Karpas-422 (cell line): ENCODE measurements at regions not wholly inside any gene's neighbourhood (a gene's known extent, or its start where the extent isn't known, plus 50 kb on each side); places are given as distances from the start of the nearest gene placed in this dataset.

Source experiments
- DNase-seq: peaks from one replicate; pipeline ENCODE4 v3.0.0-alpha.2; 2015
- H2AFZ ChIP-seq: fragments of 200-600 bp; sonication (generic); 2 replicates; pipeline ENCODE4 v1.6.1; 2014; ENCODE audit warnings: antibody characterized with exemption, low read length, mixed read lengths
- H3K27ac ChIP-seq: fragments of 200-600 bp; sonication (generic); 2 replicates; pipeline ENCODE4 v1.5.1; 2014; ENCODE audit warnings: mild to moderate bottlenecking, low read length, moderate library complexity
- H3K27me3 ChIP-seq: fragments of 200-600 bp; sonication (generic); 2 replicates; pipeline ENCODE4 v1.6.1; 2014; ENCODE audit warnings: low read length, mixed read lengths
- H3K36me3 ChIP-seq: fragments of 200-600 bp; sonication (generic); 2 replicates; pipeline ENCODE4 v1.6.1; 2014; ENCODE audit warnings: low read length, mixed read lengths; ENCODE audit not compliant: insufficient read depth
- H3K4me1 ChIP-seq: fragments of 200-600 bp; sonication (generic); 2 replicates; pipeline ENCODE4 v1.6.1; 2014; ENCODE audit warnings: mild to moderate bottlenecking, low read length, mixed read lengths
- H3K4me2 ChIP-seq: fragments of 200-600 bp; sonication (generic); 2 replicates; pipeline ENCODE4 v1.6.1; 2014; ENCODE audit warnings: low read length, low read depth, mild to moderate bottlenecking; ENCODE audit not compliant: poor library complexity, severe bottlenecking
- H3K4me3 ChIP-seq: fragments of 200-600 bp; sonication (generic); 2 replicates; pipeline ENCODE4 v1.5.1; 2014; ENCODE audit warnings: mild to moderate bottlenecking, antibody characterized with exemption, low read length, mixed read lengths
- H3K79me2 ChIP-seq: fragments of 200-600 bp; sonication (generic); 2 replicates; pipeline ENCODE4 v1.6.1; 2014; ENCODE audit warnings: mild to moderate bottlenecking, low read length, mixed read lengths
- H3K9ac ChIP-seq: fragments of 200-600 bp; sonication (generic); 2 replicates; pipeline ENCODE4 v1.6.0; 2014; ENCODE audit warnings: low read length
- H3K9me2 ChIP-seq: fragments of 200-600 bp; sonication (generic), shearing (Covaris generic); replicated peaks from 2 replicates; pipeline ENCODE4 v1.6.0; 2014; ENCODE audit warnings: mild to moderate bottlenecking, low read length, moderate library complexity; ENCODE audit not compliant: insufficient read depth
- H3K9me3 ChIP-seq: fragments of 300-700, 200-600 bp; sonication (generic); 2 replicates; pipeline ENCODE4 v1.6.1; 2014; ENCODE audit warnings: low read length, mixed read lengths
- H4K20me1 ChIP-seq: fragments of 200-600 bp; sonication (generic); 2 replicates; pipeline ENCODE4 v1.6.1; 2014; ENCODE audit warnings: mild to moderate bottlenecking, antibody characterized with exemption, low read length, low read depth; ENCODE audit not compliant: insufficient read depth

DNA sequence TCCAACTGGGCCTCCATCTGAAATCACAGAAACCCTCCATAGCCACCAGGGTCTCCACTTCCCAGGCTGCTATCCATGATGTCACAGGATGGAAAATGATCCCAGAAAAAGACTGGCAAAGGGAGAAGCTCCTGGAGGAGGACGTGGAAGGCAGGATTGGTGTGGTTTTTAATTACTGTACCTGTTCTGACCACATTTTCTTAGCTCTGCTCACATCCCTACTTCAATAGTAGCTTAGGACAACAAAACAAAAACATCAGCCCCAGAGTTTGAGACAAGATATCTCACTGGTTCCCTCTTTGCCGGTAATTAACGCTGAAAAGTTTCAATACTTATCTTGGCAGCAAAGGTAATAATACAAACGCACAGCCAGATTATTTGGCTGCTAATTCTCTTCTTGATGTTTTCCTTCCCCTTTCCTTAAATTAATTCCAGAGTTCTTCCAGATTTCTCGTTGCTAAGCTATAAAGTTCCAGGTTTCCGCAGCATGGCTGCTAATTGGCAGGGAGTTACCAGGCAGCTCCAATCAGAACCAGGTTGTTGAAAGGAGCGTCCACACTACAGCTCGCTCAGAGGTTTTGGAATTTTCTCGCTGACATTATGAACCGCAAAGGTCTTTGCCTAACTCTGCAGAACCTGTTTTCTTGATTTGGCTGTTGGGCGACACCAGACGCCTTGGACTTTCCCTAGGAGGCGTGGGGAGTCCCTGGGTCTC is 263.4 kb downstream of the MRTFB start:
- no peak overlapping the region for H3K4me3 ChIP-seq
- DNase-seq = no peak
- H3K4me2 ChIP-seq = no peak overlapping the region
- H3K9me3 ChIP-seq = no peaks in the 10 kb centered on the region
- H3K27ac ChIP-seq = no peak overlapping the region
- H3K9me2 ChIP-seq = no peaks in the 10 kb centered on the region
- no peaks in the 10 kb centered on the region for H3K79me2 ChIP-seq
- H3K36me3 ChIP-seq = no peaks in the 10 kb centered on the region; the same call in 1 of the 2 replicates
- no peaks in the 10 kb centered on the region for H3K4me1 ChIP-seq
- H3K27me3 ChIP-seq = no peaks in the 10 kb centered on the region
- H3K9ac ChIP-seq = no peak overlapping the region
- H2AFZ ChIP-seq = no peak overlapping the region
- no peaks in the 10 kb centered on the region for H4K20me1 ChIP-seq

- H4K20me1 ChIP-seq = no peaks in the 10 kb centered on the region
- no peak overlapping the region for H3K4me3 ChIP-seq
These were observed 262.2 kb downstream of the MRTFB start for GRCh38 chr16:14333361-14333760.

DNA sequence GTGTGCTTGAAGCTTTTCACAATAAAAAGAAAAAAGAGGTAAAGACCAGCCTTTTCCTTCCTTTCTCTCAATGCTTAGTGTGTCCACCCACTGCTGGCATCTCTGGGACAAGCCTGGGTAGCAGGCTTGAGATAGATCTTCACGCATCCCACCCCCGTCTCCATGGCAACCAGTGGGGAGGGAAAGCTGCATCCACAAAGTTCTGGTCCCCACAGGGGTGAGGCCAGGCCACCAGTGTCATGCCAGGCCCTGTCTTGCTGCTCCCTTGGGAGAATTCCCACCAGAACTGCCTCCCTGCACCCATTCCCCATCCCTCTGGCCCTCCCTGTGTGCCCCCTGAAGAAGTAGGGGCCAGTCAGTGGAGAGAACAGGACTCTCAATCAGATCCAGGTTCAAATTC is 259.9 kb downstream of the MRTFB start:
- Histone ChIP-seq H3K4me3 (no peak overlapping the region), H3K79me2 (no peaks in the 10 kb centered on the region), H3K27ac (no peak overlapping the region), H3K9me3 (no peaks in the 10 kb centered on the region), H2AFZ (no peak overlapping the region), H3K27me3 (no peaks in the 10 kb centered on the region), H3K4me2 (no peak overlapping the region), H3K4me1 (no peaks in the 10 kb centered on the region), H3K36me3 (peaks cover 13% of the 10 kb centered on the region; the same call in 1 of the 2 replicates), H4K20me1 (peaks cover under 1% of the 10 kb centered on the region; the same call in 1 of the 2 replicates), H3K9ac (no peak overlapping the region), H3K9me2 (no peaks in the 10 kb centered on the region)
- no peak for DNase-seq

More at GRCh38 chr16:14333361-14333760, 262.2 kb downstream of the MRTFB start:
- no peak overlapping the region for H3K27ac ChIP-seq
- no peaks in the 10 kb centered on the region for H3K27me3 ChIP-seq
- DNase-seq = no peak
- no peaks in the 10 kb centered on the region for H3K9me3 ChIP-seq
- H3K4me2 ChIP-seq = no peak overlapping the region
- peaks cover 2% of the 10 kb centered on the region; the same call in 1 of the 2 replicates for H3K36me3 ChIP-seq
- no peak overlapping the region for H3K9ac ChIP-seq
- H3K9me2 ChIP-seq = no peaks in the 10 kb centered on the region
- no peak overlapping the region for H2AFZ ChIP-seq
- H3K4me1 ChIP-seq = no peaks in the 10 kb centered on the region
- no peaks in the 10 kb centered on the region for H3K79me2 ChIP-seq

GRCh38 chr16:14329727-14330350 is 258.7 kb downstream of the MRTFB start:
- H3K79me2 ChIP-seq = no peaks in the 10 kb centered on the region
- H3K9me3 ChIP-seq = no peaks in the 10 kb centered on the region
- no peak overlapping the region for H3K4me3 ChIP-seq
- no peaks in the 10 kb centered on the region for H3K27me3 ChIP-seq
- H3K9ac ChIP-seq = no peak overlapping the region
- H3K36me3 ChIP-seq = peaks cover 19% of the 10 kb centered on the region
- no peak overlapping the region for H3K4me2 ChIP-seq
- no peak overlapping the region for H2AFZ ChIP-seq
- H4K20me1 ChIP-seq = peaks cover 3% of the 10 kb centered on the region; the same call in 1 of the 2 replicates
- H3K4me1 ChIP-seq = no peaks in the 10 kb centered on the region
- DNase-seq = no peak
- no peak overlapping the region for H3K27ac ChIP-seq
- H3K9me2 ChIP-seq = no peaks in the 10 kb centered on the region

GRCh38 chr16:14325502-14326401 is 254.6 kb downstream of the MRTFB start:
- Histone ChIP-seq H3K4me1 (no peaks in the 10 kb centered on the region), H3K9ac (no peak overlapping the region), H3K27ac (no peak overlapping the region), H2AFZ (no peak overlapping the region), H3K4me3 (no peak overlapping the region), H3K79me2 (peaks cover 26% of the 10 kb centered on the region), H3K9me3 (no peaks in the 10 kb centered on the region), H3K36me3 (peaks cover 24% of the 10 kb centered on the region), H3K27me3 (no peaks in the 10 kb centered on the region), H3K4me2 (no peak overlapping the region), H4K20me1 (peaks cover 22% of the 10 kb centered on the region; the same call in 1 of the 2 replicates), H3K9me2 (no peaks in the 10 kb centered on the region)
- no peak for DNase-seq

- Histone ChIP-seq H3K36me3 (peaks cover 24% of the 10 kb centered on the region), H3K27me3 (no peaks in the 10 kb centered on the region), H2AFZ (no peak overlapping the region), H4K20me1 (peaks cover 27% of the 10 kb centered on the region; the same call in 1 of the 2 replicates), H3K9me3 (no peaks in the 10 kb centered on the region), H3K4me3 (no peak overlapping the region), H3K27ac (no peak overlapping the region), H3K9ac (no peak overlapping the region), H3K4me2 (no peak overlapping the region), H3K4me1 (no peaks in the 10 kb centered on the region), H3K79me2 (peaks cover 34% of the 10 kb centered on the region), H3K9me2 (no peaks in the 10 kb centered on the region)
- DNase-seq = no peak
These were observed 253.5 kb downstream of the MRTFB start for GRCh38 chr16:14324581-14324980.

DNA sequence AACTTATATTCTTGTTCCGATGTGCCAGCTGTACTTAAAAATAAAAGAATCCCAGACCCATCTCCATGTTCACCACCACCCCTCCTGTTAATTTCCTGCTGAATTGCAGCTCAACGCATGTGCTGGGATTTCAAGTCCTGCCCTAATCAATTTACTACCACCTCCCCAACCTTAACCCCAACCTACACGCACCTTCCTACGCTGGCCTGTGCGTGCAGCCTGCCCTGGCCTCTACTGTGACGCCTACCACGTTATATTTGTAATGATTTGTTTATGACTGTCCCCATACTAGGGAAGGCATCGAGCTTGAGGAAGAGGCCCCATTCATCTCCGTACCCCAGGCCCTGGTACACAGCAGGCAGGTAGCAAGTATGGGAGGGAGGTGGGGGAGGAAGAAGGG is 251.1 kb downstream of the MRTFB start:
- Histone ChIP-seq H3K4me1 (no peaks in the 10 kb centered on the region), H3K27ac (no peak overlapping the region), H3K27me3 (no peaks in the 10 kb centered on the region), H2AFZ (no peak overlapping the region), H3K9me3 (no peaks in the 10 kb centered on the region), H3K9me2 (no peaks in the 10 kb centered on the region), H3K79me2 (peaks cover 56% of the 10 kb centered on the region), H4K20me1 (peaks cover 32% of the 10 kb centered on the region; the same call in 1 of the 2 replicates), H3K36me3 (peaks cover 20% of the 10 kb centered on the region), H3K9ac (no peak overlapping the region), H3K4me3 (no peak overlapping the region), H3K4me2 (no peak overlapping the region)
- DNase-seq = no peak

- no peak overlapping the region for H2AFZ ChIP-seq
- H3K4me2 ChIP-seq = no peak overlapping the region
These were observed 250.4 kb downstream of the MRTFB start for GRCh38 chr16:14321542-14321941.

More at GRCh38 chr16:14321542-14321941, 250.4 kb downstream of the MRTFB start:
- Histone ChIP-seq H3K36me3 (peaks cover 20% of the 10 kb centered on the region), H3K79me2 (peaks cover 58% of the 10 kb centered on the region), H3K27ac (no peak overlapping the region), H3K9me2 (no peaks in the 10 kb centered on the region), H4K20me1 (peaks cover 32% of the 10 kb centered on the region; the same call in 1 of the 2 replicates), H3K9me3 (no peaks in the 10 kb centered on the region), H3K27me3 (no peaks in the 10 kb centered on the region), H3K4me3 (no peak overlapping the region), H3K4me1 (peaks cover 2% of the 10 kb centered on the region), H3K9ac (no peak overlapping the region)
- no peak for DNase-seq
